ENCODE measurements at regions not wholly inside any gene's neighbourhood (a gene's known extent, or its start where the extent isn't known, plus 50 kb on each side); places are given as distances from the start of the nearest gene placed in this dataset.

- H3K27ac ChIP-seq (ENCODE audit: control insufficient read depth, insufficient read depth, low read length): no peak overlapping the region
- no peaks in the 10 kb centered on the region for H3K9me1 ChIP-seq (ENCODE audit: control insufficient read depth, extremely low read depth, insufficient read depth, low read length)
- no peaks in the 10 kb centered on the region for H3K36me3 ChIP-seq (ENCODE audit: control insufficient read depth in 2 of 2, extremely low read depth in 1 of 2, insufficient read depth in 2 of 2, low read length in 2 of 2)
- no peak for TF ChIP-seq EZH2 (IDR thresholded peaks at IDR 0.05; ENCODE audit: low read length)
- TF ChIP-seq, protein P1, sequence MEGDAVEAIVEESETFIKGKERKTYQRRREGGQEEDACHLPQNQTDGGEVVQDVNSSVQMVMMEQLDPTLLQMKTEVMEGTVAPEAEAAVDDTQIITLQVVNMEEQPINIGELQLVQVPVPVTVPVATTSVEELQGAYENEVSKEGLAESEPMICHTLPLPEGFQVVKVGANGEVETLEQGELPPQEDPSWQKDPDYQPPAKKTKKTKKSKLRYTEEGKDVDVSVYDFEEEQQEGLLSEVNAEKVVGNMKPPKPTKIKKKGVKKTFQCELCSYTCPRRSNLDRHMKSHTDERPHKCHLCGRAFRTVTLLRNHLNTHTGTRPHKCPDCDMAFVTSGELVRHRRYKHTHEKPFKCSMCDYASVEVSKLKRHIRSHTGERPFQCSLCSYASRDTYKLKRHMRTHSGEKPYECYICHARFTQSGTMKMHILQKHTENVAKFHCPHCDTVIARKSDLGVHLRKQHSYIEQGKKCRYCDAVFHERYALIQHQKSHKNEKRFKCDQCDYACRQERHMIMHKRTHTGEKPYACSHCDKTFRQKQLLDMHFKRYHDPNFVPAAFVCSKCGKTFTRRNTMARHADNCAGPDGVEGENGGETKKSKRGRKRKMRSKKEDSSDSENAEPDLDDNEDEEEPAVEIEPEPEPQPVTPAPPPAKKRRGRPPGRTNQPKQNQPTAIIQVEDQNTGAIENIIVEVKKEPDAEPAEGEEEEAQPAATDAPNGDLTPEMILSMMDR (optimal IDR thresholded peaks at IDR 0.05 in 1 of 3, IDR thresholded peaks at IDR 0.05 in 1 of 3, conservative IDR thresholded peaks at IDR 0.05 in 1 of 3; ENCODE audit: extremely low read depth in 1 of 3, insufficient read depth in 2 of 3, low read length in 3 of 3): no peak
- H4K20me1 ChIP-seq (ENCODE audit: control insufficient read depth, extremely low read depth, insufficient read depth, low read length): no peaks in the 10 kb centered on the region
- no peaks in the 10 kb centered on the region for H3K27me3 ChIP-seq (ENCODE audit: control insufficient read depth, extremely low read depth, insufficient read depth, low read length)
- no peaks in the 10 kb centered on the region for H3K79me2 ChIP-seq (ENCODE audit: control insufficient read depth, insufficient read depth, low read length)
- no peaks in the 10 kb centered on the region for H3K9me3 ChIP-seq (ENCODE audit: control insufficient read depth, low read depth, low read length)
- no peak overlapping the region for H3K9ac ChIP-seq (ENCODE audit: control insufficient read depth, extremely low read depth, insufficient read depth, low read length)
- H3K4me3 ChIP-seq (ENCODE audit: control insufficient read depth in 2 of 3, extremely low read depth in 1 of 3, insufficient read depth in 2 of 3, low read depth in 1 of 3, low read length in 3 of 3): no peak overlapping the region
- H3K4me2 ChIP-seq (ENCODE audit: control insufficient read depth, extremely low read depth, insufficient read depth, low read depth, low read length): no peak overlapping the region
- dilution Hi-C loops (cut with MboI; ENCODE audit: extremely low pct_ligation_motif_present, low sequenced_read_pairs): no loop called here
- DNase-seq (ENCODE audit: low read depth, low spot score): no peak
- H3K4me1 ChIP-seq (ENCODE audit: control insufficient read depth, extremely low read depth, insufficient read depth, low read length): no peaks in the 10 kb centered on the region
- no peak for FAIRE-seq
- no peak overlapping the region for H2AFZ ChIP-seq (ENCODE audit: control insufficient read depth, low read length)
These were observed 84.7 kb upstream of the KDM7A start for GRCh38 chr7:140261522-140261921.

DNA sequence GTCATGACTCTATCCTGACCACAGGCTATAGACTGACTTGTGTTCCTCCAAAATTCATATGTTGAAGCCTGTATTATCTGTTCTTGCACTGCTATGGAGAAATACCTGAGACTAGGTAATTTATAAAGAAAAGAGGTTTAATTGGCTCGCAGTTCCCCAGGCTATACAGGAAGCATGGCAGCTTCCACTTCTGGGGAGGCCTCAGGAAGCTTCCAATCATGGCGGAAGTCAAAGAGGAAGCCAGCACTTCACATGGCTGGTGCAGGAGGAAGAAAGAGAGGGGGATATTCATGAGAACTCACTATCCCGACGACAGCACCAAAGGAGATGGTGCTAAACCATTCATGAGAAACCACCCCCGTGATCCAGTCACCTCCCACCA is 84.3 kb upstream of the KDM7A start:
- no peak overlapping the region for H3K4me3 ChIP-seq (ENCODE audit: control insufficient read depth in 2 of 3, extremely low read depth in 1 of 3, insufficient read depth in 2 of 3, low read depth in 1 of 3, low read length in 3 of 3)
- dilution Hi-C loops (cut with MboI; ENCODE audit: extremely low pct_ligation_motif_present, low sequenced_read_pairs): no loop called here
- H3K9me1 ChIP-seq (ENCODE audit: control insufficient read depth, extremely low read depth, insufficient read depth, low read length): no peaks in the 10 kb centered on the region
- H3K4me1 ChIP-seq (ENCODE audit: control insufficient read depth, extremely low read depth, insufficient read depth, low read length): no peaks in the 10 kb centered on the region
- H3K36me3 ChIP-seq (ENCODE audit: control insufficient read depth in 2 of 2, extremely low read depth in 1 of 2, insufficient read depth in 2 of 2, low read length in 2 of 2): no peaks in the 10 kb centered on the region
- FAIRE-seq (no peak), DNase-seq (ENCODE audit: low read depth, low spot score) (no peak)
- H2AFZ ChIP-seq (ENCODE audit: control insufficient read depth, low read length): no peak overlapping the region
- no peaks in the 10 kb centered on the region for H3K79me2 ChIP-seq (ENCODE audit: control insufficient read depth, insufficient read depth, low read length)
- no peaks in the 10 kb centered on the region for H4K20me1 ChIP-seq (ENCODE audit: control insufficient read depth, extremely low read depth, insufficient read depth, low read length)
- TF ChIP-seq EZH2 (IDR thresholded peaks at IDR 0.05; ENCODE audit: low read length): no peak
- TF ChIP-seq, protein P1 (optimal IDR thresholded peaks at IDR 0.05 in 1 of 3, IDR thresholded peaks at IDR 0.05 in 1 of 3, conservative IDR thresholded peaks at IDR 0.05 in 1 of 3; ENCODE audit: extremely low read depth in 1 of 3, insufficient read depth in 2 of 3, low read length in 3 of 3): no peak
- no peaks in the 10 kb centered on the region for H3K9me3 ChIP-seq (ENCODE audit: control insufficient read depth, low read depth, low read length)
- no peak overlapping the region for H3K4me2 ChIP-seq (ENCODE audit: control insufficient read depth, extremely low read depth, insufficient read depth, low read depth, low read length)
- no peak overlapping the region for H3K27ac ChIP-seq (ENCODE audit: control insufficient read depth, insufficient read depth, low read length)
- no peaks in the 10 kb centered on the region for H3K27me3 ChIP-seq (ENCODE audit: control insufficient read depth, extremely low read depth, insufficient read depth, low read length)
- no peak overlapping the region for H3K9ac ChIP-seq (ENCODE audit: control insufficient read depth, extremely low read depth, insufficient read depth, low read length)
